ENCODE measurements at regions not wholly inside any gene's neighbourhood (a gene's known extent, or its start where the extent isn't known, plus 50 kb on each side); places are given as distances from the start of the nearest gene placed in this dataset.

GRCh38 chr16:7183768-7184167, 148.9 kb upstream of the RBFOX1 start:
- no peak for DNase-seq

GRCh38 chr16:7182510-7183109, 150.0 kb upstream of the RBFOX1 start:
- no peak for DNase-seq

- DNase-seq: no peak
Measured at GRCh38 chr16:7177875-7178274, 154.8 kb upstream of the RBFOX1 start.

DNA sequence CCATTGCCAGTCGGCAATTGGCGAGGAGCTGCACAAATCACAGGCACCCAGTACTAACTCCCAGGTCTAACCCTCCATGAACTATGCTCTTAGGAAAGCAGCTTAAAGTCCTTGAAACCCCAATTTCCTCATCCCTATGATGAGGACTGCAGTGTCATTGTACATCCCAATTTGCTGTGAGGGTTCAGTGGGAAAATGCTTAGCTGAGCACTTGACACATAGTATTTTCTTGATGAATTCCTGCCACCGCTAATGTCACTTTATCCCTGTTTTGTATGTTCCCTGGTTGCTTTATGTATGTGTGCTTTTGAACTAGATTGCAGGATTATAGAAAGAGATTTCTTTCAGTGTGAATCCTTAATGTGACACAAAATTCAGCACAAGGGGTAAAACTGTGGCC, 161.5 kb upstream of the RBFOX1 start:
- DNase-seq: no peak

DNA sequence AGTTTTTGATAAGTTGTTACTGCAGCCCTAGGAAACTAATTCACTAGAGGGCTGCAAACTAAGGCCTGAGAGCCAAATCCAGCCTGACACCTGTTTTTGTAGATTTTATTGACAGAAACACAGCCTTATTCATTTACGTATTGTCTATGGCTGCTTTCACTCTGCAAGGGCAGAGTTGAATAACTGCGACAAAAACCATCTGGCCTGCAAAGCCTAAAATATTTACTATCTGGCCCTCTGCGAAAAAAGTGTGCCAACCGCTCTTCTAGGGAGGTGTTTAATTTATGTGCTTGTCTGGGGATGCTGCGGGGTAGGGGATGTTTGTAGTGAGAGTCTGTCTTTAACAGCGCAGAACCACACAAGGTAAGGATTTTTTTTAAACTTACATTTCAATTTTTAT, 165.0 kb upstream of the RBFOX1 start:
- no peak for DNase-seq

DNA sequence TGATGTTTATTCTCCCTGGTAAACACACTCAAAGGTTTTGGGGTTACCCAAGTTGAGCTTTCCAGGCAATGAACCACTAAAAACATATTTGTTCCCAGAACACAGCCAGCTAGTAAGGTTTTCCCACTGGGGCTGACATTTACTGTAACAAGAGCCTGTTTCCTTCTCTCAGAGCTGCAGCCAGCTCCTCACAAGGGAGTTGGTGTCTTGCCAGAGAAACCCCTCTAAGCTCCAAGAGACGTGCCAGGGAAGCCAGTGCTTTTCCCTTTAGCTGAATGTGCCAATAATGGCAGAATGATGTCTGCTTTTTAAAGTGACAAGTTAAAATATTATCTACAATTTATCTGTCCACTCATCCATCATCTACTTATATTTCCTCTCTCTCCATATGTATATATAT, 170.8 kb upstream of the RBFOX1 start:
- no peak for DNase-seq

- DNase-seq: no peak
Measured at GRCh38 chr16:7160093-7160492, 172.6 kb upstream of the RBFOX1 start.

DNA sequence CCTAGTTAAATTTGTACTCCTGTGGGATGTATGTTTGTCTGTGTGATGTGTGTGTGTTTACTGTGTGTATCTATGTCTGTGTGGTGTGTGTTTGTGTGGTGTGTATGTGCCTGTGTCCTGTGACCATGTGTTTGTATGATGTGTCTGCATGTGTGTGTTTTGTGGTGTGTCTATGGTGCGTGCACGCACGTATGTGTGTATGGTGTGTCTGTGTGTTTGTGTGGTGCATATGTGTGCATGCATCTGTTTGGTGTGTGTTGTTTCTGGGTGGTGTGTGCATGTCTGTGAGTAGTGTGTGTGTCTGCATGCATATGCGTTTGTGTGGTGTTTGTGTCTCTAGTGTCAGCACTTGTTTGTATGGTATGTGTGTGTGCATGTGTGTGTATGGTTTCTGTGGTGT, 174.2 kb upstream of the RBFOX1 start:
- no peak for DNase-seq

DNA sequence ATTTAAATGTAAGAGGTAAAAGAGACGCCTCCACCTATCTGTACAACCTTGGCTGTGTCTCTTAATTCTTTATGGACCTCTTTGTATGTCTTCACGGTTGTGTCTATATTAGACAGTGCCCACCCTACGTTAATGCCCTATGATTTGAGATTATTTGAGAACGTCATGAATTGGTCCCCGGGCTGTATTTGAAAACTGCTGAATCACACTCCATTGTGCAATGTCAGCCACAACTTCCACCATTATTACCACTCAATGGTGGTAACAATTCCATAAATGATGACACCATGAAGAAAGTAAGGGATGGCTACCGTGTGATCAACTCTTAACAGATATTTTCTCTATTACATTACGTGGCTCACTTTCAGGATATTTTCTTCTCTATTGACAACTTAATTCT, 182.4 kb upstream of the RBFOX1 start:
- no peak for DNase-seq

DNA sequence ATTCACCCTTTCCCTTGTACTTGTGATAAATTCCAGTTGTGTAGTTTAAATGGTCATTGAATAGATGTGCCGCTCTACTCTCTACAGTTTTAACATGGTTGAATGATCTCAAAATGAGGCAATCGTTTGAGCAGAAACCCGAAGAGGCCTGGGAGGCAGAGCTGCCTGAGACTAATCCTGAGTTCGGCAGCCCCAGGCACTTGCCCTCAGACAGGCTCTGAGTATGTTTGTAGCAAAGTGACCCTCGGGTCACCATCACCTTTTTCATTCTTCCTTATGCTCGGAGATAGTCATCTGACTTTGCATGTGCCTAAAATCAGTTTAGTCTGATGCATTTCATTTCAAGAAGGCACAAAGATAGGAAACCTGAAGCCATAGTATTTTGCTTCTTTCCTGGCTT, 184.0 kb upstream of the RBFOX1 start:
- DNase-seq: no peak

DNA sequence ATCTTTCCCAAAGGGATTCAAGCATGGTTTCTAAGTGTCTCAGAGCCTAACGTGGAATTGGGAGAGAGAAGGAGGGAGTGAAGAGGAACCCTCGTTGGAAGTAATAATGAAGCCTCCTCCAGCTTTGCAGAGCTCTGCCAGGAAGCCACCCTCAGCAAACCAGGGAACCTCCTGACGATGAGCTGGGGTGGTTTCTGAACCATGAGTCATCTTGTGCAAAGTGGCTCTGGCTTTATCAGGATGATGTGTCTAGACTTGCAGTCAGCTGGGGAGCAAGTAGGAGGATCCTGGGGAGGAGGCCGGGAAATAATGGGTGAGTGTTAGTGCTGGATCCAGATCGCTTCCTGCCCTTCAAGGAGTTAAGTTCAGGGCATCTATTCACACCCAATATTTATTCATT, 191.7 kb upstream of the RBFOX1 start:
- no peak for DNase-seq

DNA sequence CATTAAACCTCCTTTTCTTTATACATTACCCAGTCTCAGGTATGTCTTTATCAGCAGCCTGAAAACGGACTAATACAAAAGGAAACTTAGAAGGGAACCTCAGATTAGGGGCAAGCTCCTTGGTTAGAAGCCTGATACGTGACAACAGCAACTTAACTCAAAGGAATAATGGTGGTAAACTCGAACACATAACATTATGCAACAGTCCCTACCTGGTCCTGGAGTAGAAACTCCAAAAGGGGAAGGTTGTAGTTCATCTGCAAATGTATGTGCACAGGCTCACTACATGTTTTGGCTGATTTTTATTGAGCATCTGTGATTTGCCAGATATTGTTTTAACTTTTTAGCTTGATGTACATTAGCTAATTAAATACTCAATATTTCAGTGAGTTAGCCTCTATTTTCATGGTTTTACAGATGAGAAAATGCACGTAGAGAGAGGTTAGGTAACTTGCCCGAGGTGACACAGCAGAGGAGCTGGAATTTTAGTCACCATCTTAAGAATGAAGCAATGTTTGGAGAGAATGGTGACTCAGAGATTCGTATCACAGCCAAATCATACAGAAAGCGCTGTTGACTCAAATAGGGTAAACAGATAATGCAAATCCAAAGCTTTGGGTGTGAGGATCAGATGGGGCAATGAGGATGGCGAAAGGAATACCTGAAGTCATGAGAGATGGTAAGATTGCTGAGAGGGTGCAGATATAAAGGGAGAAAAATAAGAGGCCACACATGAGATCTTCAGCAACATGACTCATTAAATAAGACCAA, 194.9 kb upstream of the RBFOX1 start:
- DNase-seq: no peak

- DNase-seq: no peak
Measured at GRCh38 chr16:7132465-7132864, 200.2 kb upstream of the RBFOX1 start.

- DNase-seq: no peak
Measured at GRCh38 chr16:7124701-7125100, 207.9 kb upstream of the RBFOX1 start.

DNA sequence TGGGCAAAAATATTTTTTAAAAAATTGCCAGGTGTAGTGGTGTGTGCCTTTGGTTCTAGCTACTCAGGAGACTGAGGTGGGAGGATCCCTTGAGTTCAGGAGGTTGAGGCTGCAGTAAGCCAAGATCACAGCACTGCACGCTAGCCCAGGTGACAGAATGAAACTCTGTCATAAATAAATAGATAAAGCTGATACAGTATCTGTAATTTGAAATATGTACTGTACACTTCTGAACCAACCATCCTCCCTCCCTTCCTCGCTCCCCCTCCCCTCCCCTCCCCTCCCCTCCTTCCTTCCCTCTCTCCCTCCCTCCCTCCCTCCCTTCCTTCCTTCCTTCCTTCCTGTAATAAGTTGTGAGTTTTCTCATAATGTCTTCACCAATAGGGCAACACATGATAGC, 208.4 kb upstream of the RBFOX1 start:
- DNase-seq: no peak

DNA sequence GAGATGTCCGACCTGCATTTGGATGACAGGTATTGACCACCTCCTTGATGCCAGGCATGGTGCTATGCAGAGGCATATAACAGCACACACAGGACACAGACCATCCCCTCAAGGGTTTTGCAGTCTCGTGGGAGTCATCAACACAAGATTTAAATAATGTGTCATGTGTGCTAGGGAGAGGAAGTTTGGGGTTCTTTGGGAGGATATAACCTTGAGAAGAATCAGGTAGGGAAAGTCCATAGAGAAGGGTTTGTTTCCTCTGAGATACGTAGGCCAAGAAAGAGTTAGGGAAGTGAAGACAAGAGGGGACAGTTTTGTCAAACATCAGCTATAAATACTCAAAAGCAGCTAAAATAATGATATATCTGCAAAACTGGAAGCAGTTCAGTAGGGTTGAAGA, 215.9 kb upstream of the RBFOX1 start:
- DNase-seq: no peak

DNA sequence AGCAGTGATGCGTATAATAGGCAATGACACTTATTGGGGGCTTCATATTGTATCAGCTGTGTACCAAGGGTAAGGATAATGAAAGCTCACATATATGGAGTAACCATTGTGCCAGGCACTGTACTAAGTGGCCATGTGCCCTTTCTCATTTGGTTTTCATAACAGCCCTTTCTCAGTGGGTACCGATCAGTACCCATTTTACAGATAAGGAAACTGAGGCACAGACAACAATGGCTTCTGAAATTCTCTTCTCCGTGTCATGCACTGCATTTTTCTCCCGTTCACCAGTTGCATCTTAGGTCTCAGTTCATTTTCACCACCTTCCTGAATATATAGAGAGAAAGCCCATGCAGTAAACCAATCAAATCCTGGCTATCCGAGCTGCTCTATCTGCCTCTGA, 216.7 kb upstream of the RBFOX1 start:
- DNase-seq: no peak

- no peak for DNase-seq
Measured at GRCh38 chr16:7113949-7114348, 218.7 kb upstream of the RBFOX1 start.

GRCh38 chr16:7113395-7113794, 219.2 kb upstream of the RBFOX1 start:
- DNase-seq: no peak

DNA sequence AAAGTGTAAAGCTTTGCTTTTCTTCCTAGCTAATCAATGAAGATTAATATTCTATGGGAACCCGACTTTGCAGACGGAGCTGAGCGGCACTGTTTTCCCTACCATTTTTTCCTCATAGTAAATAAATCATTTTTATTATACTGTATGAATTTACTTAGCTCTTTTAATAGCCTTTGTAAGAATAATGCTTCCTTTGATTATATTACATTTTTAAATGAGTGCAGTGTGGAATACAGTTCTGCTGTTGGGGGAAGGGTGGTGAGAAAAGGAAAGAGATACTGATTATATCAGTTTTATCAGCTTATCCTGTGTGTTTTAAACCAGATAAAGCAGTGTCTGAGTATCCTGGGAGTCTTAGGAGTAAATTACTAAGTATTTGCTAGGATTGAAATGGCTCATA, 221.4 kb upstream of the RBFOX1 start:
- no peak for DNase-seq

DNA sequence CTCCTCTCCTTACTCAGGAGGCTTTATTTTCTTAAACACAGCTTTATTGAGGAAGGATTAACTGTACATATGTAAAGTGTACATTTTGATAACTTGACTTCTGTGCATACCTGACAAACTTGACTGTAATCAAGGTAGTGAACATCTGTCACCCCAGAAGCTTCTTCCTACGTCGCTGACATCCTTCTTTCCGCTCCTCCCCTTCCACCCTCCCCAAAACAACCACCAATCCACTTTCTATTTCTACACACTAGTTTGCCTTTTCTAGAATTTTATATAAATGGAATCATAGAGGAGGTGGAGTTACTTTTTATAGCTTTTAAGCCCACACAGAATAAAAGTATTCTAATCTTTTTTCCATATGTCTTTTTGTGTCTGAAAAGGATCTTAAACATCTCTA, 225.2 kb upstream of the RBFOX1 start:
- DNase-seq: no peak

- no peak for DNase-seq
Measured at GRCh38 chr16:7103056-7103455, 229.6 kb upstream of the RBFOX1 start.

- no peak for DNase-seq
Measured at GRCh38 chr16:7101054-7101453, 231.6 kb upstream of the RBFOX1 start.

- DNase-seq: no peak
Measured at GRCh38 chr16:7097518-7097917, 235.1 kb upstream of the RBFOX1 start.

- no peak for DNase-seq
Measured at GRCh38 chr16:7093511-7093910, 239.1 kb upstream of the RBFOX1 start.
